H1 (cell line): ENCODE measurements at regions not wholly inside any gene's neighbourhood (a gene's known extent, or its start where the extent isn't known, plus 50 kb on each side); places are given as distances from the start of the nearest gene placed in this dataset.

Source experiments
- CTCF ChIA-PET: fragments of 300-600 bp; sonication (Branson Sonifier 250); formaldehyde crosslinking; loops from one replicate; lab custom pipeline; 2021; ENCODE audit not compliant: partially characterized antibody; lab: Charles Lee
- POLR2A ChIA-PET: fragments of 300-600 bp; sonication (Branson Sonifier 250); formaldehyde crosslinking; loops from one replicate; lab custom pipeline; 2021; ENCODE audit warnings: inconsistent platforms; ENCODE audit not compliant: partially characterized antibody; lab: Charles Lee
- DNase-seq, 2 experiments: peaks; one replicate each; pipeline versions ENCODE4 v3.0.0 to v3.0.0-alpha.2; 2010 to 2022; ENCODE audit warnings: low spot score in 2 of 2, low read depth in 1 of 2, mixed read lengths in 1 of 2
- FAIRE-seq: peaks from 2 replicates; lab custom pipeline; 2011; peaks lifted over from hg19 to GRCh38; lab: Jason Lieb, UNC
- H2AFZ ChIP-seq: 2 replicates; pipeline ENCODE4 v1.8.1; 2012; ENCODE audit warnings: low read length, inconsistent platforms
- H2AK5ac ChIP-seq: 2 replicates; pipeline ENCODE4 v1.6.1; 2013; ENCODE audit warnings: low read depth, low read length
- H2BK120ac ChIP-seq: replicated peaks from 2 replicates; pipeline ENCODE3; 2013; ENCODE audit warnings: low read depth, low read length, inconsistent platforms
- H2BK12ac ChIP-seq: 2 replicates; pipeline ENCODE4 v1.6.1; 2013; ENCODE audit warnings: low read depth, low read length
- H2BK15ac ChIP-seq: 2 replicates; pipeline ENCODE4 v1.6.1; 2013; ENCODE audit warnings: low read length
- H2BK20ac ChIP-seq: 2 replicates; pipeline ENCODE4 v1.6.1; 2013; ENCODE audit warnings: low read length
- H2BK5ac ChIP-seq: 2 replicates; pipeline ENCODE4 v1.6.1; 2013; ENCODE audit warnings: low read depth, low read length
- H3K14ac ChIP-seq: 2 replicates; pipeline ENCODE4 v1.6.1; 2013; ENCODE audit warnings: inconsistent platforms; ENCODE audit not compliant: insufficient read length
- H3K18ac ChIP-seq: 2 replicates; pipeline ENCODE4 v1.6.1; 2013; ENCODE audit warnings: low read length; ENCODE audit errors: extremely low read depth
- H3K23ac ChIP-seq: 2 replicates; pipeline ENCODE4 v1.6.1; 2013; ENCODE audit warnings: inconsistent platforms; ENCODE audit not compliant: insufficient read length
- H3K23me2 ChIP-seq: 2 replicates; pipeline ENCODE4 v1.6.1; 2013; ENCODE audit warnings: low read depth, low read length
- H3K27ac ChIP-seq: 2 replicates; pipeline ENCODE4 v1.6.1; 2011; ENCODE audit warnings: low read depth, low read length, inconsistent platforms
- H3K27me3 ChIP-seq, 4 experiments: replicated peaks in 1 of 4; 1 replicate in 1 of 4; 2 replicates in 3 of 4; pipeline versions ENCODE4 v1.6.1 to v1.8.1; 2011 to 2013; ENCODE audit warnings: low read length in 3 of 4, mild to moderate bottlenecking in 3 of 4, inconsistent platforms in 2 of 4, mixed read lengths in 2 of 4, moderate library complexity in 1 of 4; ENCODE audit not compliant: control insufficient read depth in 3 of 4, insufficient read depth in 3 of 4; ENCODE audit errors: extremely low read depth in 1 of 4
- H3K36me3 ChIP-seq, 4 experiments: 2 replicates each; pipeline versions ENCODE4 v1.6.1 to v1.8.1; 2011 to 2013; ENCODE audit warnings: mild to moderate bottlenecking in 4 of 4, low read length in 3 of 4, moderate library complexity in 2 of 4, control low read depth in 1 of 4, inconsistent platforms in 1 of 4; ENCODE audit not compliant: insufficient read depth in 4 of 4, control insufficient read depth in 2 of 4
- H3K4ac ChIP-seq: replicated peaks from 2 replicates; pipeline ENCODE3; 2013; ENCODE audit warnings: low read length, low read depth, mixed read lengths, inconsistent platforms; ENCODE audit not compliant: insufficient read length
- H3K4me1 ChIP-seq, 4 experiments: replicated peaks in 1 of 4; 1 replicate in 1 of 4; 2 replicates in 3 of 4; pipeline versions ENCODE4 v1.6.1 to v1.8.1; 2011 to 2013; ENCODE audit warnings: low read length in 3 of 4, inconsistent platforms in 2 of 4, mixed read lengths in 1 of 4; ENCODE audit not compliant: insufficient read depth in 4 of 4, control insufficient read depth in 3 of 4
- H3K4me2 ChIP-seq, 2 experiments: 2 replicates each; pipeline versions ENCODE4 v1.6.1 to v1.8.1; 2011 to 2013; ENCODE audit warnings: low read depth in 2 of 2, low read length in 2 of 2, control low read depth in 1 of 2, inconsistent platforms in 1 of 2, mild to moderate bottlenecking in 1 of 2; ENCODE audit not compliant: insufficient read depth in 1 of 2
- H3K4me3 ChIP-seq, 4 experiments: fragments of 200-600, 300-600 bp in 1 of 4; sonication (generic), shearing (Covaris generic), sonication (Bioruptor Twin) in 1 of 4; 2 replicates each; pipeline versions ENCODE4 v1.5.1 to v1.8.1; 2011 to 2016; ENCODE audit warnings: low read length in 4 of 4, low read depth in 3 of 4, control low read depth in 2 of 4, inconsistent platforms in 2 of 4, mild to moderate bottlenecking in 2 of 4, mixed read lengths in 1 of 4, moderate library complexity in 1 of 4; ENCODE audit not compliant: insufficient read depth in 2 of 4; ENCODE audit errors: extremely low read depth in 1 of 4
- H3K56ac ChIP-seq: replicated peaks from 2 replicates; pipeline ENCODE3; 2013; ENCODE audit warnings: low read depth, mild to moderate bottlenecking, mixed read lengths, low read length, inconsistent platforms; ENCODE audit not compliant: insufficient read length
- H3K79me1 ChIP-seq: 2 replicates; pipeline ENCODE4 v1.6.1; 2013; ENCODE audit warnings: low read depth, low read length, control low read depth
- H3K79me2 ChIP-seq, 2 experiments: 2 replicates each; pipeline versions ENCODE4 v1.6.1 to v1.8.1; 2012 to 2013; ENCODE audit warnings: low read length in 2 of 2, mild to moderate bottlenecking in 2 of 2, inconsistent platforms in 1 of 2; ENCODE audit not compliant: insufficient read depth in 2 of 2, control insufficient read depth in 1 of 2
- H3K9ac ChIP-seq, 4 experiments: replicated peaks in 1 of 4; 1 replicate in 1 of 4; 2 replicates in 3 of 4; pipeline versions ENCODE4 v1.6.1 to v1.8.1; 2011 to 2013; ENCODE audit warnings: low read depth in 3 of 4, low read length in 3 of 4, control low read depth in 2 of 4, mild to moderate bottlenecking in 2 of 4, moderate library complexity in 2 of 4, inconsistent platforms in 1 of 4; ENCODE audit errors: extremely low read depth in 1 of 4
- H3K9me3 ChIP-seq, 2 experiments: 2 replicates each; pipeline versions ENCODE4 v1.6.1 to v1.8.1; 2012 to 2013; ENCODE audit warnings: mild to moderate bottlenecking in 2 of 2, moderate library complexity in 2 of 2, control low read depth in 1 of 2, inconsistent platforms in 1 of 2, low read depth in 1 of 2, low read length in 1 of 2, mixed read lengths in 1 of 2; ENCODE audit not compliant: insufficient read depth in 2 of 2
- H4K20me1 ChIP-seq, 2 experiments: replicated peaks in 1 of 2; 2 replicates each; pipeline versions ENCODE3 to v1.8.1; 2011 to 2013; ENCODE audit warnings: inconsistent platforms in 2 of 2, low read length in 2 of 2, mild to moderate bottlenecking in 1 of 2; ENCODE audit not compliant: insufficient read depth in 2 of 2, control insufficient read depth in 1 of 2
- H4K5ac ChIP-seq: 2 replicates; pipeline ENCODE4 v1.6.1; 2013; ENCODE audit warnings: low read length, low read depth, mixed read lengths, inconsistent platforms; ENCODE audit not compliant: insufficient read length
- H4K8ac ChIP-seq: 2 replicates; pipeline ENCODE4 v1.8.0; 2013; ENCODE audit warnings: mild to moderate bottlenecking, moderate library complexity, low read length, inconsistent platforms; ENCODE audit not compliant: insufficient read depth; ENCODE audit errors: extremely low read depth
- H4K91ac ChIP-seq: replicated peaks from 2 replicates; pipeline ENCODE3; 2013; ENCODE audit warnings: low read length, mixed read lengths, inconsistent platforms; ENCODE audit not compliant: insufficient read length
- ATF3 ChIP-seq: IDR thresholded peaks from 2 replicates; pipeline ENCODE4 v1.6.1; 2011; ENCODE audit warnings: low read depth, mild to moderate bottlenecking, low read length; ENCODE audit not compliant: insufficient read depth
- BRCA1 ChIP-seq: IDR thresholded peaks from 2 replicates; pipeline ENCODE4 v1.6.1; 2012; ENCODE audit warnings: low read depth, low read length, improper control_type of control experiment
- EP300 ChIP-seq, 2 experiments: IDR thresholded peaks; 1 replicate in 1 of 2; 2 replicates in 1 of 2; pipeline ENCODE4 v1.6.1; 2011 to 2012; ENCODE audit warnings: low read depth in 2 of 2, low read length in 2 of 2, mild to moderate bottlenecking in 2 of 2, borderline replicate concordance in 1 of 2, inconsistent platforms in 1 of 2, moderate library complexity in 1 of 2
- GABPA ChIP-seq: IDR thresholded peaks from 2 replicates; pipeline ENCODE4 v1.6.1; 2011; ENCODE audit warnings: mild to moderate bottlenecking, low read length, moderate library complexity, borderline replicate concordance; ENCODE audit not compliant: insufficient read depth
- GTF2F1 ChIP-seq: IDR thresholded peaks from 2 replicates; pipeline ENCODE4 v1.6.1; 2012; ENCODE audit warnings: low read depth, low read length, improper control_type of control experiment, borderline replicate concordance
- JUND ChIP-seq: IDR thresholded peaks from 2 replicates; pipeline ENCODE4 v1.6.1; 2011; ENCODE audit warnings: mild to moderate bottlenecking, improper control_type of control experiment, low read length
- KDM4A ChIP-seq: IDR thresholded peaks from one replicate; pipeline ENCODE4 v1.7.1; 2012; ENCODE audit warnings: low read depth, mild to moderate bottlenecking, moderate library complexity, low read length, inconsistent platforms; ENCODE audit not compliant: severe bottlenecking
- RBBP5 ChIP-seq: IDR thresholded peaks from 2 replicates; pipeline ENCODE4 v1.7.1; 2012; ENCODE audit warnings: low read depth, mild to moderate bottlenecking, inconsistent platforms, low read length, moderate library complexity, borderline replicate concordance
- RXRA ChIP-seq: IDR thresholded peaks from 2 replicates; pipeline ENCODE4 v1.6.1; 2011; ENCODE audit warnings: low read depth, mild to moderate bottlenecking, low read length, moderate library complexity; ENCODE audit not compliant: insufficient read depth
- SAP30 ChIP-seq: fragments of 300-600 bp; sonication (generic); IDR thresholded peaks from 2 replicates; pipeline ENCODE4 v1.7.1; 2012; ENCODE audit warnings: low read length, moderate library complexity, mild to moderate bottlenecking, inconsistent platforms; ENCODE audit not compliant: insufficient read depth, insufficient replicate concordance
- SP1 ChIP-seq: IDR thresholded peaks from 2 replicates; pipeline ENCODE4 v1.6.1; 2011; ENCODE audit warnings: low read depth, low read length
- SP2 ChIP-seq: IDR thresholded peaks from 2 replicates; pipeline ENCODE4 v1.6.1; 2012; ENCODE audit warnings: mild to moderate bottlenecking, low read length, inconsistent platforms
- SUZ12 ChIP-seq: fragments of 200-600 bp; sonication (generic); IDR thresholded peaks from 2 replicates; pipeline ENCODE4 v1.6.1; 2012; ENCODE audit warnings: mild to moderate bottlenecking, inconsistent platforms, low read length, moderate library complexity, mixed read lengths
- TF ChIP-seq, protein P1 (sequence below): IDR thresholded peaks from 2 replicates; pipeline ENCODE4 v1.6.1; 2012; ENCODE audit warnings: low read length, inconsistent platforms

GRCh38 chr10:52615331-52615730, 157.3 kb downstream of the MBL2 start:
- Histone ChIP-seq H3K4me2 (no peak overlapping the region), H4K5ac (no peak overlapping the region), H3K9me3 (no peaks in the 10 kb centered on the region), H3K56ac (no peak overlapping the region), H3K36me3 (no peaks in the 10 kb centered on the region), H3K23me2 (no peaks in the 10 kb centered on the region), H3K79me1 (no peaks in the 10 kb centered on the region), H2AFZ (no peak overlapping the region), H4K8ac (no peak overlapping the region), H3K79me2 (no peaks in the 10 kb centered on the region), H3K18ac (no peak overlapping the region), H3K4me1 (no peaks in the 10 kb centered on the region), H3K4ac (no peak overlapping the region), H3K23ac (no peak overlapping the region), H4K91ac (no peak overlapping the region), H3K27ac (no peak overlapping the region), H2AK5ac (no peak overlapping the region), H4K20me1 (no peaks in the 10 kb centered on the region), H3K14ac (no peak overlapping the region), H2BK20ac (no peak overlapping the region), H3K9ac (no peak overlapping the region), H2BK5ac (no peak overlapping the region), H3K4me3 (no peak overlapping the region), H2BK12ac (no peak overlapping the region), H3K27me3 (no peaks in the 10 kb centered on the region), H2BK120ac (no peak overlapping the region), H2BK15ac (no peak overlapping the region)
- no peak for FAIRE-seq
- no peak for DNase-seq
- ChIA-PET CTCF (no interaction called here), POLR2A (no interaction called here)
- TF ChIP-seq EP300 (IDR thresholded peaks at IDR 0.05; ENCODE audit: borderline replicate concordance in 1 of 2, low read depth in 2 of 2, low read length in 2 of 2) (no peak), SAP30 (no peak), ATF3 (no peak), GABPA (no peak), SUZ12 (no peak), SP1 (no peak), JUND (no peak), KDM4A (no peak), RBBP5 (no peak), RXRA (no peak), GTF2F1 (no peak), SP2 (no peak), BRCA1 (no peak)
- TF ChIP-seq, protein P1, sequence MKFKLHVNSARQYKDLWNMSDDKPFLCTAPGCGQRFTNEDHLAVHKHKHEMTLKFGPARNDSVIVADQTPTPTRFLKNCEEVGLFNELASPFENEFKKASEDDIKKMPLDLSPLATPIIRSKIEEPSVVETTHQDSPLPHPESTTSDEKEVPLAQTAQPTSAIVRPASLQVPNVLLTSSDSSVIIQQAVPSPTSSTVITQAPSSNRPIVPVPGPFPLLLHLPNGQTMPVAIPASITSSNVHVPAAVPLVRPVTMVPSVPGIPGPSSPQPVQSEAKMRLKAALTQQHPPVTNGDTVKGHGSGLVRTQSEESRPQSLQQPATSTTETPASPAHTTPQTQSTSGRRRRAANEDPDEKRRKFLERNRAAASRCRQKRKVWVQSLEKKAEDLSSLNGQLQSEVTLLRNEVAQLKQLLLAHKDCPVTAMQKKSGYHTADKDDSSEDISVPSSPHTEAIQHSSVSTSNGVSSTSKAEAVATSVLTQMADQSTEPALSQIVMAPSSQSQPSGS, result no peak
